SW480 (cell line): ENCODE measurements at regions not wholly inside any gene's neighbourhood (a gene's known extent, or its start where the extent isn't known, plus 50 kb on each side); places are given as distances from the start of the nearest gene placed in this dataset.
A peak's percentile ranks its signal among the peaks of the same experiment; 100 is the strongest.

Source experiments
- DNase-seq: peaks from one replicate; pipeline ENCODE4 v3.0.0-alpha.2; 2016; ENCODE audit warnings: low spot score

DNA sequence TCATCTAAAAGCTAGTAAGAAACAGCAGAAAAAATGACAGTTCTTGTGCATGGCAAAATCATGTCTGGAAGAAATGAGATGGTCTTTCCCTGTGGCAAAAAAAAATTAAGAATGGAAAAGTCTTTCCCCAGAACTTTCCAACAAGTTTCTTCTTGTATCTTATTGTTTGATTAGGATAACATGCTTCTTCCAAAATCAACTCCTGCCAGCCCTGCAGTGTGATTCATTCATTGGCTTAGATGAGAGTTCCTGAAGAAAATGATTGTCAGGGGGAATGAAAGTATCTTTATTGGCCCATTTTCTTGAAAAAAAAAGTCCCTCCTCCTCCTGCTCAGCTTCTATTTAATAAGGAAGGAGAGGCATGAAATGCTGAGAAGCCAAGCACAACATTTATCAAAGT lies 407.7 kb downstream of the ARAP2 start:
- DNase-seq: no peak

DNA sequence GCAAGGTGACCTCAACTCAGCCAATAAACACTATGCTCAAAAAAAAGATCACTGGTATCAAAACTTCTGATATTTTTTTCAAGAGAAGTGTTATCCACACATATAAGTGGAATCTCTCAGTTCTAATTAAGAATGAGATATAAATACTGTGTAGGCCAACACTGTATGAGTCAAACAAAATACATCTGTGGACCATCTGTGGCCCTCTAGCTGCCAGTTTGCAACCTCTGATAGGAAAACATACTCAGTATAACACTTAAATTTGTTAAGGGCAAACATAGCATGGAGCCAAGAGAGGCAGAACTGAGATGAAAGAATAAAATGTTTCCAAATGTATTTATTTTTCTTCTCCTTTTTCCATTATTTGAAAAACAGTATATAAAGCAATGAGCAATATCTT lies 377.3 kb downstream of the ARAP2 start:
- DNase-seq: no peak

DNA sequence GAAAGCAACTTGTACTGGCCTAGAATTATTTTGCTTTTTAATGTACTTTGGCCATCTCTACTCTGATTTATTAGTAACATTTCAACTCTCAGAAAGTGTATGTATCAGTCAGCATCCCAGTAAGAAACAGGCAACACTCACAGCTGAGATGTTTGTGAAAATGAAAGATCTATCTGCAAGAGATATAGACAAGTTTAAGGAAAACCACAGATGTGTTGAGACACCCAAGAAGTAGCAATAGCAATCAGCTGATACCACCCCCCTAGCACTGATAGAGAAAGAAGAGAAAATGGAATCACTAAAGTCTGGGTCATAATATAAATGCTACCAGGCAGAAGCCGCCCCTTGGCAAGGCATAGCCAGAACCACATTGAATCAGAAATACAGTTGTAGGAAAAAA lies 372.0 kb downstream of the ARAP2 start:
- DNase-seq: no peak

DNA sequence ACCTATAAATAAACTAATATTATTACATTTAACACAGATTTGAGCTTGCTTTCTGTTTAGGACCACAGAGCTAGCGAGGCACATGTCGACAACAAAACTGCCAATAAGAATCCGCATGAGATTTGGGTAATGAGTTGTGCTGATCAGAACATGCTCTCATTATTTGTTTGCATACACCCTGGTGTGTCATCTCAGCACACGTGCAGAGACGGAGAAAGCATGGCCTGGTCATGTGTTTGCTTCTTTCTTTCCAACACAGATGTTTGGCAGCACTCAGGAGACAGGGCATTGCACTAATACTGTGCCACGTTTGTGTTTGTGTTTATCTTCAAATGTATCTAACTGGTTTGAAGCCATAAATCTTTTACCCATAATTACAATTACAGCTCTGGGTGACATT lies 364.8 kb downstream of the ARAP2 start:
- DNase-seq: no peak

DNA sequence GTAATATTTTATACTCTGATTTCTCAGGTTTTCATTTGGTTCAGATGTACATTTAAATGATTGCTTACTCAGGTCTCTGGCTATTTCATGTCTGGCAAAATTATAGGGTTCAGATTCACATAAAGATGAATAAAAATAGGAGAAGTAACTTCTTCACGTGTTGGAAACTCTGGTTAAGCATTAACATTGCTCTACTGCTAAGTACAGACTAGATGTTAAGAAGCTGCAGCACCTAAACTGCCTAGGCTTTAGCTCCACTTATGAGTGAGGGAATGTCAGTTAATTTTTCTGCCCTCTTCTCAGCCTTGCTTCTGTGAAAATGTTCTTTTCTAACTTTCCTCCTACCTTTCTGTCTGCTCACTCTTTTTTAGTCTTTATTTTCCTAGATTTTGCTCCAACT lies 361.2 kb downstream of the ARAP2 start:
- DNase-seq: no peak

DNA sequence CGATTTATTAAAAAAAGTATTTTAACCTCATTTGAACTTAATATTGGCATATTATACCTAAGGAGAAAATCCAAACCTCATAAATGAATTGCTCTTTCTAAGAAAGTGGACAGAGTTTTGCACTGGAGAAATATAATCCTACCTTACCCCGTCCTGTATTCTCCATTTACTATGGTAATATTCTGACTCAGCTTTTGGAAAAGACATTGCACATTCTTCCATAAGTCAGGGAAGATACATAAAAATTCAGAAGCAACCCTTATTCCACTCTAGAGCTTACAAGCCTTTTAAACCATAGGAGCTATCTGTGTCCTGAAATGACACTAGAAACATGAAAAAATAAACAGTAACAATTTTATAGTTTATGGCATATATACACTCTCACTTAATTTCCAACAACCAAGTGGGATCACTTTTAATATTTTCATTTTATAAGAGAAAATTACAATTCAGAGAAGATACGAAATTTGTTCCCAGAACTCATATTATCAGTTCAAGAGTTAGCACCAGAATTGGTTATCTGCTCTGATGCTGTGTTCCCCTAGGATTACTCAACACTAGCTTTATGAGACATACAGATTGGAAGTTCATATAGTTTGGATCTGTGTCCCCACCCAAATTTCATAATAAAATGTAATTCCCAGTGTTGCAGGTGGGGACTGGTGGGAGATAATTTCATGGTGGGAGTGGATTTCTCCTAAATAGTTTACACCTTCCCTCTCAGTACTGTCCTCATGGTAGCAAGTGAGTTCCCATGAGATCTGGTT lies 359.4 kb downstream of the ARAP2 start:
- no peak for DNase-seq

DNA sequence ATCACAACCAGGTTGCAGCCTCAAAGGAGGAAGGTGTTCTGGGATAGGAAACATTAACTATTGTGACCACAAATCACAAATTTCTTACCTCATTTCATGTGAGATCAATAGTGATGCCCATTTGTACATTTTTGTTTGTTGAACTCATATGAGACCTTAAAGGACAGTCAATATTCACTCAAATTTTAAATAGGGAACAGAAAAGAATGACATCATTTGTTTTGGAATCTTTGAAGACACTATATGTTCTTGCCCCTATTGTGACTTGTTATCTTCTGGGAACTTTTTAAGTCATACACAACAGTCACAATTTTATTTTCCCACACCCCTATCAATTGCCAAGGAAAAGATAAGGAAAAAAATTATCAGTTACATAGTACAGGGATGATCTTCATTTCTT lies 346.5 kb downstream of the ARAP2 start:
- DNase-seq: no peak

- no peak for DNase-seq
These were observed 343.7 kb downstream of the ARAP2 start for GRCh38 chr4:35900286-35901243.

- no peak for DNase-seq
These were observed 332.1 kb downstream of the ARAP2 start for GRCh38 chr4:35912174-35912573.

DNA sequence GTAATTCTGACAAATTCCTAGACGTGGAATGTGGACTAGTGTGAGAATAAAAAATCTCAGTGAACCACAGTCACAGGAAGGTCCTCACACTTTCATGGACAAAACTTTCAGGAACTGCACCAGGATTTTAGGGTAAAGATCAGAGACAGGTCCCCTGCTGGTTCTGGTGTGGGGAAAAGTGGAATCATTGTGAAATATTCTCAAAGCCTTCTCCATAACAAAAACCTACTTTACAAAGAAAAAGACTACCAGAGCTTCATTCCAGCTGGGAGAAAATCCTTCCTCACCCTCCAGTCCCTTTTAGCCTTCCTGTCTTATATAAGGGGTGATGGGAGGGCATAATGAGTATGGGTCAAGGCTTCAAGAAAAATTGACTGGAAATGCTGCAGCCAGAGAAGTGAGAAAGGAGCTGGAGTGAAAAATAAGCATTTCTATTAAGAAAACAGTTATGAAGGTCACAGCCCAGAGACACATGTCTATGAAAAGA lies 325.8 kb downstream of the ARAP2 start:
- DNase-seq: no peak

DNA sequence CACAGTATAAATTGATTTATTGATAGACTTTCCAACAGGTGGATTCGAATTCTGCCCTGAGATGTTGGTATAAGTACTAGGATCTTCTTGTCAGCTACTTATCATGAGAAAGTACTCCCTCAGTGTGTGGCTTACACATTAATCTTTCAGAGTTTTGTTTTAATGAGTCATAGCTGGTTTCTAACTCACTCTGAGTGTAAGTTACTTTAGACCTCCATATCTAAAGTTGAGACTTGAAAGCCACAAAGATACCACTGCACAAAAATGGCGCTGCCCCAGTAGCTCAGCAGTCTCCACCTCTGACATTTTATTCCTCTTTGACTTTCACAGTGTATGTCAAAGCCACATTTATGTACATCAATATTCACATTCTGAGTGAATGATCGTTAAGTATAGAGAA lies 318.5 kb downstream of the ARAP2 start:
- no peak for DNase-seq

DNA sequence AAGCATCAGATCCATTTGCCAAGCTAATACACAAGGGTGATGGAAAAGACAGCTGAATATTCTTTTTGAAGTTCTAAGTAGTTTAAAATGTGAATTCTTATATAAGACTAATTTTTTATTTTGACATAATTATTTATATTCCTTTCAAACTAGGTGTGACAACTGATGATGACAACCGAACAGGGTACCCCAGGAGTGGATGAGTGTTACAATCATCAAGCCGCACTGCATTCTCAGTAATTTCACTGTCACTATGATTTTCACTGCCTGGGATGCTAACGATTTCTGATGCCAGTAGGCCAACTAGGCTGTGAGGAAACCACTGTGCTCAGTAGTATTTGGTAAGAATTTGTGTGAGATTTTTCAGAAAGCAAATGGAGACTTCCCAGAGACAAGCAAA lies 317.5 kb downstream of the ARAP2 start:
- no peak for DNase-seq

- no peak for DNase-seq
These were observed 310.4 kb downstream of the ARAP2 start for GRCh38 chr4:35933901-35934300.

DNA sequence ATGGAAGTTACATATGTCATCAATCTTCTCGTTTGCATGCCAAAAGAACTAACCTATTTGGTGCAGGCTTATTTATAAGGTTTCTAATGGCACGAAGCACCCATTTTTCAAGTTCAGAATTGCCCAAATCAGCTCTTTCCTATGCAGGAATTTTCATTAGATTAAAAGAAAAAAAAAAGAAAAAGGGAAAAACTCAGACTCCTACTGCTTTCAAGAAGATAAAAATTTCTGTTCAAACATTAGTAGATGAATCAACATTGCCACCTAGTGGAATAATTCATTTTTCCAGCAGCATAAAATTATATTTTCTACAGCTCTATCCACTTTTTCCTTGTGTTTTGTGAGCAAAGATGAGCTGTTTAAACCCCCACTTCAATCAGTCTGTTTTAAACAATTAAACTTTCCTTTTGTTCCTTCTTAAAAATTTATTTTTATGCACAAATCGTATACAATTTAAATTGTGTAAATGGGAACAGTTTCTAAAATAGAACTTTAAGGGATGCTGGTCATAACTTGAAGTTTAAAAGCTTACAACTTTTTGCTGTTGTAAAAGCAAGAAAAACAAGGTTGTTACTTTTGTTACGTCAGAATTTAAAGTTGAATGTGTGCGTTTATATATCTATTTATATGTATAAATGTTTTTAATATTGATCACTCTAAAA lies 309.9 kb downstream of the ARAP2 start:
- DNase-seq: peak; percentile 8

DNA sequence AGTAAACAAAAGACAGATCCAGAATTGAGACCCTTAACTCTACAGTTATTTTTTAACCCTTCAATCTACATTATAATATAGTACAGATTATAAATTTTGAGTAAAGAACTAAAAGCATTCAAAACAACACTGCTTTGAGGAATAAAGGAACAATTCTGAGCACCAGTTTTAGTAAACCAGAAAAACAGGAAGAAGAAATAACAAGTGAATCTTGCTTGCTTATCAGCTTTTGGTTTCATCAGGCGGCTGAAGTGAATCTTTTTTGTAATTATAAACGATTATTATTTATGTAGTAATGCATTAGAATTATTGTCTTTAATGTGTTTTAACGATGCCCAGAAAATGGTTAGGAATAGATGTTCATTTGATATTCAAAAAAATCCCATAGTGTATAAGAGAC lies 305.4 kb downstream of the ARAP2 start:
- no peak for DNase-seq

DNA sequence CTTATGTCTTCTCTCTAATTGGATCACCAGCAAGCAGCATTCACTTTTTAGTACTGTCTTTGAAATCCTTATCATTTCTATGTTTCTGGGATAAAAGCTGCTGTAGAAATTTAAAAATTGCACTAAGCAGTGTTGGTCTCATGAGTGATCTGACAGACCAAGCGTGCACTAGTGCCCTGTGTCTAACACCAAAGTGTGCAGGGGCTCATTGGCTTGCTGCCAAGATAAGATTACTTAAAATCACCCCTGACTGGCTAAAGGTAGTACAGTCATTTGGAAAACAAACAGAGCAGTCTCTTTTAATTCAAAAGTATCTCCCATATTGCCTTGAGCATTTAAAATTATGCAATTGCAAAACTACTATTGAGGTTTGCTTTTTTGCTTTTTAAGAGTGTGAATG lies 304.6 kb downstream of the ARAP2 start:
- no peak for DNase-seq

- DNase-seq: no peak
These were observed 302.2 kb downstream of the ARAP2 start for GRCh38 chr4:35942092-35942491.

DNA sequence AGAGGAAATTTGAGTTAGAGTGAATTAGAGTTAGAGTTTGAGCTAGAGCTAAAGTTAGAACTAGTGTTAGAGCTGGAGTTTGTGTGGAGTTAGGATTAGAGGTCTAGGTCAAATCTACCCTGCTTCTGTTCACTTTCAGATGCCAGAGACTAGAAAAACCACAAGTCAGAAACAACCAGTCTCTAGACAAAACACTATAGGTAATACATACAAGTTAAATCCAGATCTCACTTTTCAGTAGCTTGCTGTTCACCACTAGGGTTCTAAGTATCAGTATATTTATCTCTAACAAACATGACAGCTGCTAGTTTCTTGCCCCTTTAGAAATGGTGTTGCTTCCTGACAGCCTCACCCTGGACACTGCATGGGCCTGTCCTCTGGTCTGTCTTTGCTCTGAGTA lies 300.7 kb downstream of the ARAP2 start:
- DNase-seq: no peak

DNA sequence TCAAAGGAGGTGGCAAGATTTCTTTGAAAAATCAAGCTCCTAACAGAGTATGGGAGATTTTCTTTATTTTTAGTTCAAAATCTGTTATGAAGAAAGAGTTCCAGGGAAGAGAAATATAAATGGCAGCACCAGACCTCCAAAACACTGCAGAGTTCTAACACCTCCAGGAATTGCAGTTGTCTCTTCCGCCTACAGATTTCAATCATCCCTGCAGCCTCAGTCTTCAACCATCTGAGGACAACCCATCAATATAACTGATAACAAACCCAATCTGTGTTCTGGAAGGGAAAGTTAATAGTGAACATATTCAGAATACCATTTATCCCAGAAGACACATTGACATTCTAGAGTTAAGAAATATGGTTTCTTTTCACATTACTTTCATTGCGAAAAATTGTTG lies 296.1 kb downstream of the ARAP2 start:
- DNase-seq: no peak

DNA sequence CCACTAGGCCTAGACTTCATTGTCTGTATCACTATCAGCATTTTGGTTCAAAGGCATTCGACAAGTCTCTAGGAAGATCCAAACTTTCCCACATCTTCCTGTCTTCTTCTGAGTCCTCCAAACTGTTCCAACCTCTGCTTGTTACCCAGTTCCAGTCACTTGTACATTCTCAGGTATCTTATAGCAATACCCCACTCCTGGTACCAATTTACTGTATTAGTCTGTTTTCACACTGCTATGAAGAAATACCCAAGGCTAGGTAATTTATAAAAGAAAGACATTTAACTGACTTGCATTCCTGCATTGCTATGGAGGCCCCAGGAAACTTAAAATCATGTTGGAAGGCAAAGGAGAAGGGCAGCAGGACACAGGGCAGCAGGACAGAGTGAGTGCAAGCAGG lies 293.9 kb downstream of the ARAP2 start:
- DNase-seq: no peak

DNA sequence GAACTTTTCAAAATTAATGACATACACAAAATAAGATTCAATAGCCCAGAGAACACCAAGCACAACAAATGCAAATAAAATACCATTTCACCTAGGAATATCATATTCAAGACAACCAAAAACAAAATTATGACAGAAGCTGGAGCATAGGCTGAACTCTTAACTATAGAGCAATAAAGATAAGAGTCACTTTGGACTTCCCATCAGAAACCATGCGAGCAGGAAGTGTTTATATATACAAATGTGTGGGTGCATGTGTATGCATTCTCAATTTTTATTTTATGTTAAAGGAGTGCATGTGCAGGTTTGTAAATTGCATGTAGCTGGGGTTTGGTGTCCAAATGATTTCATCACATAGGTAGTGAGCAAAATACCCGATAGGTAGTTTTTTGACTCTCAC lies 291.6 kb downstream of the ARAP2 start:
- DNase-seq: no peak

DNA sequence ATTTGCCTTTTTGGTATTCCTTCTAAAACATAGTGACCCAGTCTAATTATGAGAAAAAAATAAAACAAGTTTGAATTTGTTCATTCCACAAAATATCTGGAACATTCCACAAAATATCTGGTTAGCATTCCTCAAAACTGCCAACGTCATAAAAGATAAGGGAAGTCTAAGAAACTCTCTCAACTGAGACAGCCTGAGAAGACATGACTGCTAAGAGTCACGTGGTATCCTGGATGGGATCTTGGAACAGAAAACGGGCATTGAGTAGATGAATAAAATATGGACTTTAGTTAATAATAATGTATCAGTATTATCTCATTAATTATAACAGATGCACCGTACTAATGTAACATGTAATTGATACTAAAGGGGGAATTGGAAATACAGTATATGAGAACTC lies 280.9 kb downstream of the ARAP2 start:
- no peak for DNase-seq
